H9 (cell line): ENCODE measurements at regions not wholly inside any gene's neighbourhood (a gene's known extent, or its start where the extent isn't known, plus 50 kb on each side); places are given as distances from the start of the nearest gene placed in this dataset.

Source experiments
- DNase-seq: peaks from one replicate; pipeline ENCODE4 v3.0.0-alpha.2; 2017
- H2AFZ ChIP-seq: one replicate; pipeline ENCODE4 v1.6.1; 2013; ENCODE audit warnings: mild to moderate bottlenecking, low read length, control low read depth, moderate library complexity
- H2AK5ac ChIP-seq: 2 replicates; pipeline ENCODE4 v1.6.1; 2013; ENCODE audit warnings: low read length, control low read depth, mixed read lengths; ENCODE audit not compliant: insufficient read length
- H2BK120ac ChIP-seq: one replicate; pipeline ENCODE4 v1.6.1; 2013; ENCODE audit warnings: low read depth, mild to moderate bottlenecking, low read length, control low read depth, inconsistent platforms; ENCODE audit not compliant: poor library complexity, severe bottlenecking
- H2BK12ac ChIP-seq: 2 replicates; pipeline ENCODE4 v1.6.1; 2013; ENCODE audit warnings: low read length, control low read depth, mixed read lengths, low read depth; ENCODE audit not compliant: insufficient read length
- H2BK15ac ChIP-seq: 2 replicates; pipeline ENCODE4 v1.6.1; 2013; ENCODE audit warnings: low read depth, low read length, control low read depth
- H2BK20ac ChIP-seq: one replicate; pipeline ENCODE4 v1.6.1; 2013; ENCODE audit warnings: low read depth, mild to moderate bottlenecking, low read length, control low read depth, inconsistent platforms; ENCODE audit not compliant: poor library complexity, severe bottlenecking
- H2BK5ac ChIP-seq: 2 replicates; pipeline ENCODE4 v1.6.1; 2013; ENCODE audit warnings: low read length, control low read depth, mixed read lengths; ENCODE audit not compliant: insufficient read length
- H3K14ac ChIP-seq: 2 replicates; pipeline ENCODE4 v1.6.1; 2013; ENCODE audit warnings: low read length, control low read depth; ENCODE audit not compliant: insufficient read depth
- H3K18ac ChIP-seq: 2 replicates; pipeline ENCODE4 v1.6.1; 2013; ENCODE audit warnings: low read depth, mild to moderate bottlenecking, mixed read lengths, low read length, control low read depth; ENCODE audit not compliant: insufficient read length
- H3K23ac ChIP-seq: 2 replicates; pipeline ENCODE4 v1.6.1; 2013; ENCODE audit warnings: low read length, control low read depth, mixed read lengths, low read depth; ENCODE audit not compliant: insufficient read length
- H3K23me2 ChIP-seq: 2 replicates; pipeline ENCODE4 v1.6.1; 2013; ENCODE audit warnings: low read depth, mild to moderate bottlenecking, mixed read lengths, low read length, control low read depth; ENCODE audit not compliant: insufficient read length, poor library complexity, severe bottlenecking
- H3K27ac ChIP-seq: 2 replicates; pipeline ENCODE4 v1.5.1; 2013; ENCODE audit warnings: low read length, control low read depth, mixed read lengths, low read depth; ENCODE audit not compliant: insufficient read length
- H3K27me3 ChIP-seq: 2 replicates; pipeline ENCODE4 v1.6.1; 2013; ENCODE audit warnings: low read length, control low read depth, inconsistent platforms; ENCODE audit not compliant: insufficient read depth
- H3K4ac ChIP-seq: 2 replicates; pipeline ENCODE4 v1.6.1; 2013; ENCODE audit warnings: low read depth, mild to moderate bottlenecking, control low read depth, inconsistent platforms, low read length, moderate library complexity
- H3K4me1 ChIP-seq: 2 replicates; pipeline ENCODE4 v1.6.1; 2013; ENCODE audit warnings: low read length, control low read depth, inconsistent platforms; ENCODE audit not compliant: insufficient read depth
- H3K4me2 ChIP-seq: 2 replicates; pipeline ENCODE4 v1.6.1; 2013; ENCODE audit warnings: low read length, control low read depth, mixed read lengths; ENCODE audit not compliant: insufficient read length, insufficient read depth
- H3K56ac ChIP-seq: 2 replicates; pipeline ENCODE4 v1.6.1; 2013; ENCODE audit warnings: low read depth, mild to moderate bottlenecking, mixed read lengths, low read length, control low read depth; ENCODE audit not compliant: insufficient read length
- H3K79me1 ChIP-seq: 2 replicates; pipeline ENCODE4 v1.6.1; 2013; ENCODE audit warnings: low read depth, mild to moderate bottlenecking, moderate library complexity, low read length, control low read depth, inconsistent platforms; ENCODE audit not compliant: insufficient read depth, poor library complexity, severe bottlenecking
- H3K79me2 ChIP-seq: 2 replicates; pipeline ENCODE4 v1.6.1; 2013; ENCODE audit warnings: low read length, control low read depth, inconsistent platforms; ENCODE audit not compliant: insufficient read depth
- H3K9ac ChIP-seq: 2 replicates; pipeline ENCODE4 v1.6.1; 2013; ENCODE audit warnings: low read length, control low read depth, mixed read lengths; ENCODE audit not compliant: insufficient read length; ENCODE audit errors: extremely low read depth
- H3K9me3 ChIP-seq: one replicate; pipeline ENCODE4 v1.6.1; 2013; ENCODE audit warnings: low read depth, low read length, inconsistent platforms; ENCODE audit not compliant: control insufficient read depth
- H3T11ph ChIP-seq: one replicate; pipeline ENCODE4 v1.6.1; 2013; ENCODE audit warnings: mild to moderate bottlenecking, low read length, control low read depth, inconsistent platforms
- H4K20me1 ChIP-seq: one replicate; pipeline ENCODE4 v1.6.1; 2013; ENCODE audit not compliant: control insufficient read depth, insufficient read length, insufficient read depth
- H4K5ac ChIP-seq: 2 replicates; pipeline ENCODE4 v1.6.1; 2013; ENCODE audit warnings: low read depth, mild to moderate bottlenecking, mixed read lengths, low read length, control low read depth; ENCODE audit not compliant: insufficient read length
- H4K8ac ChIP-seq: replicated peaks from 2 replicates; pipeline ENCODE4 v1.6.1; 2013; ENCODE audit warnings: low read length, control low read depth, mixed read lengths, low read depth; ENCODE audit not compliant: insufficient read length
- H4K91ac ChIP-seq: 2 replicates; pipeline ENCODE4 v1.6.1; 2013; ENCODE audit warnings: low read depth, mild to moderate bottlenecking, moderate library complexity, mixed read lengths, low read length, control low read depth; ENCODE audit not compliant: insufficient read length
- H3K27ac Mint-ChIP-seq, 3 experiments: 2 replicates in 2 of 3; 3 replicates in 1 of 3; pipeline ENCODE4 v1.8.0; 2020 to 2021; ENCODE audit warnings: mixed read lengths in 3 of 3, mild to moderate bottlenecking in 1 of 3, moderate library complexity in 1 of 3
- H3K27me3 Mint-ChIP-seq: 2 replicates; pipeline ENCODE4 v1.8.0; 2021; ENCODE audit warnings: low read depth, mild to moderate bottlenecking, moderate library complexity, mixed read lengths
- H3K36me3 Mint-ChIP-seq, 3 experiments: 2 replicates in 2 of 3; 3 replicates in 1 of 3; pipeline ENCODE4 v1.8.0; 2020 to 2021; ENCODE audit warnings: low read depth in 3 of 3, mixed read lengths in 3 of 3; ENCODE audit not compliant: insufficient read depth in 1 of 3
- H3K4me1 Mint-ChIP-seq, 2 experiments: 2 replicates each; pipeline ENCODE4 v1.8.0; 2020; ENCODE audit warnings: mixed read lengths in 2 of 2
- H3K4me3 Mint-ChIP-seq, 2 experiments: 2 replicates in 1 of 2; 3 replicates in 1 of 2; pipeline ENCODE4 v1.8.0; 2020 to 2021; ENCODE audit warnings: mild to moderate bottlenecking in 2 of 2, mixed read lengths in 2 of 2, moderate library complexity in 1 of 2
- H3K9me3 Mint-ChIP-seq, 2 experiments: 2 replicates in 1 of 2; 3 replicates in 1 of 2; pipeline ENCODE4 v1.8.0; 2020; ENCODE audit warnings: mild to moderate bottlenecking in 2 of 2, mixed read lengths in 2 of 2, moderate library complexity in 1 of 2
- WGBS: extraction: QIAGEN DNeasy Blood & Tissue Kit; methylation state at CpG from one replicate; pipeline ENCODE4 v1.1.7; 2013; ENCODE audit warnings: missing lambda C conversion rate, low lambda C conversion rate, mixed read lengths; ENCODE audit not compliant: insufficient read length; ENCODE audit errors: extremely low coverage; 5-methylcytosine and 5-hydroxymethylcytosine counted together
- TF ChIP-seq, protein P1 (sequence below): fragments of 200-600 bp; sonication (generic); conservative IDR thresholded peaks from 3 replicates; pipeline ENCODE4 v1.8.0; 2021; ENCODE audit warnings: antibody characterized with exemption, mild to moderate bottlenecking

DNA sequence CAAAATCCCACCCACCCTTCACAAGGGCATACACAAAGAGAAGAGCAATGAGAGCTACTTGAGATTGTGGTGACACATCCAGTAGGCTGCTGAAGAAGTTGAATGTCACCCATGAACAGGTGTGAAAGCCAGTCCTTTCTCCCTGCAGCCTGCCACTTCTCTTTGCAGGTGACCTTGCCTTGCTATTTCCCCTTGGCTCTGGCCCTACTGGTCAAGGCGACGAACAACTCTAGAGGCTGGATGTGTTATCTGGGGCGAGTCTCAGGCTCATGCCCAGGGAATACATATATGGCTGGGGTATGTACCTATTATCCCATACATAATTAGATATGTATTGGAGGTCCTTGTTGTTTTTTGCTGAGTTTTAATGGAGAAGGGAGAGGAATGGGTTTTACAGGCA, 70.2 kb upstream of the EGLN3 start:
- Histone ChIP-seq H2BK20ac (no peak overlapping the region), H4K5ac (no peak overlapping the region), H3K14ac (no peak overlapping the region), H3K79me2 (no peaks in the 10 kb centered on the region), H3K23me2 (no peaks in the 10 kb centered on the region), H3K18ac (no peak overlapping the region), H2BK15ac (no peak overlapping the region), H4K8ac (no peak overlapping the region), H3K4me2 (no peak overlapping the region), H3K9me3 (no peaks in the 10 kb centered on the region), H4K91ac (no peak overlapping the region), H2AFZ (no peak overlapping the region), H3K79me1 (no peaks in the 10 kb centered on the region), H3K4me1 (peaks cover 2% of the 10 kb centered on the region; the same call in 1 of the 2 replicates), H2BK120ac (no peak overlapping the region), H3K9ac (no peak overlapping the region), H3T11ph (no peak overlapping the region), H2BK12ac (no peak overlapping the region), H3K4ac (no peak overlapping the region), H3K23ac (no peak overlapping the region), H2BK5ac (no peak overlapping the region), H3K27me3 (no peaks in the 10 kb centered on the region), H3K56ac (no peak overlapping the region), H3K27ac (no peak overlapping the region), H4K20me1 (no peaks in the 10 kb centered on the region), H2AK5ac (no peak overlapping the region)
- Mint-ChIP-seq H3K27ac (no peak overlapping the region), H3K4me3 (no peak overlapping the region), H3K27me3 (no peaks in the 10 kb centered on the region), H3K9me3 (no peaks in the 10 kb centered on the region), H3K4me1 (peaks cover 11 to 12% of the 10 kb centered on the region in 2 experiments), H3K36me3 (no peaks in the 10 kb centered on the region)
- no peak for DNase-seq
- no CpG with 5 or more reads among the region's 3 CpGs for WGBS
- TF ChIP-seq, protein P1, sequence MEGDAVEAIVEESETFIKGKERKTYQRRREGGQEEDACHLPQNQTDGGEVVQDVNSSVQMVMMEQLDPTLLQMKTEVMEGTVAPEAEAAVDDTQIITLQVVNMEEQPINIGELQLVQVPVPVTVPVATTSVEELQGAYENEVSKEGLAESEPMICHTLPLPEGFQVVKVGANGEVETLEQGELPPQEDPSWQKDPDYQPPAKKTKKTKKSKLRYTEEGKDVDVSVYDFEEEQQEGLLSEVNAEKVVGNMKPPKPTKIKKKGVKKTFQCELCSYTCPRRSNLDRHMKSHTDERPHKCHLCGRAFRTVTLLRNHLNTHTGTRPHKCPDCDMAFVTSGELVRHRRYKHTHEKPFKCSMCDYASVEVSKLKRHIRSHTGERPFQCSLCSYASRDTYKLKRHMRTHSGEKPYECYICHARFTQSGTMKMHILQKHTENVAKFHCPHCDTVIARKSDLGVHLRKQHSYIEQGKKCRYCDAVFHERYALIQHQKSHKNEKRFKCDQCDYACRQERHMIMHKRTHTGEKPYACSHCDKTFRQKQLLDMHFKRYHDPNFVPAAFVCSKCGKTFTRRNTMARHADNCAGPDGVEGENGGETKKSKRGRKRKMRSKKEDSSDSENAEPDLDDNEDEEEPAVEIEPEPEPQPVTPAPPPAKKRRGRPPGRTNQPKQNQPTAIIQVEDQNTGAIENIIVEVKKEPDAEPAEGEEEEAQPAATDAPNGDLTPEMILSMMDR: no peak
